SK-N-SH (cell line): ENCODE measurements at regions not wholly inside any gene's neighbourhood (a gene's known extent, or its start where the extent isn't known, plus 50 kb on each side); places are given as distances from the start of the nearest gene placed in this dataset.

ENCODE experiments used
- CTCF ChIA-PET: fragments of 300-600, 350-600 bp; formaldehyde crosslinking; extraction: SDS; loops from one replicate; lab custom pipeline; 2021; lab: Yijun Ruan, JAX
- POLR2A ChIA-PET: fragments of 350-600 bp; sonication (Branson Sonifier 250); formaldehyde crosslinking; extraction: SDS; loops from one replicate; lab custom pipeline; 2020; ENCODE audit warnings: antibody characterized with exemption, inconsistent platforms; lab: Yijun Ruan, JAX
- DNase-seq: peaks from one replicate; pipeline ENCODE4 v3.0.0; 2012
- H2AFZ ChIP-seq: fragments of 200-600 bp; sonication (generic); 2 replicates; pipeline ENCODE4 v1.8.1; 2016; ENCODE audit warnings: antibody characterized with exemption, mild to moderate bottlenecking, low read depth
- H3F3A ChIP-seq: fragments of 200-600 bp; sonication (generic); replicated peaks from 2 replicates; pipeline ENCODE3; 2016; ENCODE audit warnings: antibody characterized with exemption, mild to moderate bottlenecking; ENCODE audit not compliant: insufficient read depth
- H3K27ac ChIP-seq, 2 experiments: fragments of 200-500 bp in 1 of 2; fragments of 200-600 bp in 1 of 2; sonication (Bioruptor generic) in 1 of 2; sonication (generic), shearing (Covaris generic) in 1 of 2; 2 replicates each; pipeline versions ENCODE4 v1.5.1 to v1.6.1; 2014 to 2016; ENCODE audit warnings: low read depth in 2 of 2, inconsistent platforms in 1 of 2, low read length in 1 of 2, mild to moderate bottlenecking in 1 of 2, mixed read lengths in 1 of 2
- H3K27me3 ChIP-seq: fragments of 200-600 bp; sonication (generic), shearing (Covaris generic); 2 replicates; pipeline ENCODE4 v1.6.1; 2016; ENCODE audit warnings: mixed run types; ENCODE audit not compliant: insufficient read depth
- H3K36me3 ChIP-seq, 2 experiments: fragments of 200-500 bp in 1 of 2; fragments of 200-600 bp in 1 of 2; sonication (Bioruptor generic) in 1 of 2; sonication (generic) in 1 of 2; replicated peaks in 1 of 2; 2 replicates each; pipeline versions ENCODE3 to v1.5.1; 2014 to 2016; ENCODE audit warnings: low read length in 1 of 2, mild to moderate bottlenecking in 1 of 2; ENCODE audit not compliant: insufficient read depth in 2 of 2, control insufficient read depth in 1 of 2
- H3K4me1 ChIP-seq, 2 experiments: fragments of 200-500 bp in 1 of 2; fragments of 200-600 bp in 1 of 2; sonication (Bioruptor generic) in 1 of 2; sonication (generic), shearing (Covaris generic) in 1 of 2; 2 replicates each; pipeline versions ENCODE4 v1.5.1 to v1.6.1; 2014 to 2016; ENCODE audit warnings: low read depth in 1 of 2, low read length in 1 of 2, mixed run types in 1 of 2; ENCODE audit not compliant: insufficient read depth in 2 of 2, control insufficient read depth in 1 of 2
- H3K4me2 ChIP-seq: fragments of 200-600 bp; sonication (generic), shearing (Covaris generic); 2 replicates; pipeline ENCODE4 v1.6.1; 2017; ENCODE audit warnings: mixed run types
- H3K4me3 ChIP-seq, 2 experiments: fragments of 200-500 bp in 1 of 2; fragments of 200-600 bp in 1 of 2; sonication (Bioruptor generic) in 1 of 2; sonication (generic), shearing (Covaris generic) in 1 of 2; 2 replicates each; pipeline versions ENCODE4 v1.5.1 to v1.8.1; 2014 to 2016; ENCODE audit warnings: low read depth in 2 of 2, inconsistent platforms in 1 of 2, low read length in 1 of 2, mild to moderate bottlenecking in 1 of 2, mixed read lengths in 1 of 2, moderate library complexity in 1 of 2
- H3K79me2 ChIP-seq: fragments of 200-600 bp; sonication (generic); 2 replicates; pipeline ENCODE4 v1.8.1; 2017; ENCODE audit warnings: mild to moderate bottlenecking; ENCODE audit not compliant: insufficient read depth
- H3K9ac ChIP-seq: fragments of 200-600 bp; sonication (generic); 2 replicates; pipeline ENCODE4 v1.6.1; 2017; ENCODE audit warnings: mixed run types
- H3K9me2 ChIP-seq: fragments of 200-600 bp; sonication (generic); 2 replicates; pipeline ENCODE4 v1.6.1; 2017; ENCODE audit warnings: mixed run types
- H3K9me3 ChIP-seq: fragments of 200-600 bp; sonication (generic); 2 replicates; pipeline ENCODE4 v1.6.1; 2017; ENCODE audit warnings: mixed run types, mild to moderate bottlenecking, moderate library complexity
- H4K20me1 ChIP-seq: fragments of 200-600 bp; sonication (generic); 2 replicates; pipeline ENCODE4 v1.6.1; 2017; ENCODE audit warnings: mild to moderate bottlenecking, mixed run types; ENCODE audit not compliant: insufficient read depth
- CHD2 ChIP-seq: fragments of 150-350 bp; IDR thresholded peaks from 2 replicates; pipeline ENCODE4 v1.6.1; 2018; ENCODE audit warnings: low read length; ENCODE audit not compliant: partially characterized antibody
- CTCF ChIP-seq: fragments of 200-600 bp; sonication (generic); IDR thresholded peaks from 2 replicates; pipeline ENCODE4 v1.6.1; 2017; ENCODE audit warnings: antibody characterized with exemption, mild to moderate bottlenecking, moderate library complexity
- ELF1 ChIP-seq: IDR thresholded peaks from 2 replicates; pipeline ENCODE4 v1.4.0; 2012
- EP300 ChIP-seq, 2 experiments: IDR thresholded peaks; 2 replicates each; pipeline versions ENCODE4 v1.4.0 to v1.6.1; 2012; ENCODE audit warnings: borderline replicate concordance in 1 of 2, low read depth in 1 of 2, low read length in 1 of 2
- FOSL2 ChIP-seq: IDR thresholded peaks from 2 replicates; pipeline ENCODE4 v1.4.0; 2012; ENCODE audit warnings: low read depth, mild to moderate bottlenecking, moderate library complexity, borderline replicate concordance
- GABPA ChIP-seq: IDR thresholded peaks from 2 replicates; pipeline ENCODE4 v1.4.0; 2012; ENCODE audit warnings: low read depth, mild to moderate bottlenecking
- GATA2 ChIP-seq: sonication (generic); formaldehyde crosslinking; IDR thresholded peaks from 2 replicates; pipeline ENCODE4 v1.5.0; 2020; ENCODE audit warnings: mild to moderate bottlenecking, missing genetic modification reagents
- JUND ChIP-seq: IDR thresholded peaks from 2 replicates; pipeline ENCODE4 v1.4.0; 2012
- MAX ChIP-seq: IDR thresholded peaks from 2 replicates; pipeline ENCODE4 v1.4.0; 2012; ENCODE audit warnings: low read depth
- MEF2A ChIP-seq: IDR thresholded peaks from 2 replicates; pipeline ENCODE4 v1.4.0; 2012; ENCODE audit warnings: low read depth, borderline replicate concordance
- MXI1 ChIP-seq: IDR thresholded peaks from 2 replicates; pipeline ENCODE4 v1.6.1; 2012; ENCODE audit warnings: mild to moderate bottlenecking, low read depth, low read length, improper control_type of control experiment
- NFIC ChIP-seq: IDR thresholded peaks from 2 replicates; pipeline ENCODE4 v1.4.0; 2012; ENCODE audit warnings: borderline replicate concordance
- NRF1 ChIP-seq: IDR thresholded peaks from 2 replicates; pipeline ENCODE4 v1.6.1; 2012; ENCODE audit warnings: low read depth, mild to moderate bottlenecking, low read length
- POLR2AphosphoS5 ChIP-seq: IDR thresholded peaks from 2 replicates; pipeline ENCODE4 v1.6.1; 2012; ENCODE audit warnings: low read depth, low read length
- RAD21 ChIP-seq: IDR thresholded peaks from 2 replicates; pipeline ENCODE4 v1.6.1; 2012; ENCODE audit warnings: mild to moderate bottlenecking, low read length
- RCOR1 ChIP-seq: fragments of 150-350 bp; IDR thresholded peaks from 2 replicates; pipeline ENCODE4 v1.6.1; 2017; ENCODE audit warnings: antibody characterized with exemption, low read length
- RFX5 ChIP-seq: IDR thresholded peaks from 2 replicates; pipeline ENCODE4 v1.6.1; 2012; ENCODE audit warnings: mild to moderate bottlenecking, improper control_type of control experiment, low read length
- RXRA ChIP-seq: IDR thresholded peaks from 2 replicates; pipeline ENCODE4 v1.4.0; 2012; ENCODE audit warnings: low read depth, mild to moderate bottlenecking, borderline replicate concordance
- TAF1 ChIP-seq: IDR thresholded peaks from 2 replicates; pipeline ENCODE4 v1.6.1; 2012; ENCODE audit warnings: low read depth, mild to moderate bottlenecking, low read length, moderate library complexity, borderline replicate concordance
- TEAD4 ChIP-seq: IDR thresholded peaks from 2 replicates; pipeline ENCODE4 v1.4.0; 2012; ENCODE audit warnings: mild to moderate bottlenecking, borderline replicate concordance; ENCODE audit not compliant: insufficient read depth
- YY1 ChIP-seq: IDR thresholded peaks from 2 replicates; pipeline ENCODE4 v1.4.0; 2012; ENCODE audit warnings: low read depth, mild to moderate bottlenecking
- ZBTB33 ChIP-seq: IDR thresholded peaks from 2 replicates; pipeline ENCODE4 v1.4.0; 2012; ENCODE audit warnings: low read depth, borderline replicate concordance
- WGBS: methylation state at CpG from one replicate; pipeline ENCODE4 v1.1.6; 2017; ENCODE audit warnings: low lambda C conversion rate; 5-methylcytosine and 5-hydroxymethylcytosine counted together
- TF ChIP-seq, protein P1 (sequence below): fragments of 150-350 bp; IDR thresholded peaks from 2 replicates; pipeline ENCODE4 v1.6.1; 2016; ENCODE audit warnings: mild to moderate bottlenecking, low read depth, low read length
- TF ChIP-seq, protein P2 (sequence below): IDR thresholded peaks from 2 replicates; pipeline ENCODE4; 2012

DNA sequence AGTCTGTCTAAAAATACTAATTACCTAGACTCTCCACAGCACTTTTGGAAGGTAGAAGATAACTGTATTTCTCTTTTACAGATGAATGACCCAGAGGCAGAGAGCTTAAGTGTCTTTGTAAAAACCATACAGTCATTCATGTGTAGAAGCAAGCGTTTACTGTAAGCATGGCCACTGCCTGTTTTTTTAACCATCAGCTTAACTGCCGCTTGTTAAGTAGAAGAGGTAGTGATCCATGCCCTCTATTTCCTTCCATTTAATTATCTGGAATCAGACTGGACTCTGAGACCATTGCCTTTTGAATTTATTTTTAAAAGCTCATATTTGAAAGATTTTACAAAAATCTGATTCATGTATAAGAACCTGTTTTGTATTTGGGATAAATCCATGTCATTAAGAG is 111.2 kb upstream of the TECRL start:
- TF ChIP-seq POLR2AphosphoS5 (no peak), RAD21 (no peak), FOSL2 (no peak), RFX5 (no peak), ELF1 (no peak), GABPA (no peak), YY1 (no peak), MEF2A (no peak), EP300 (IDR thresholded peaks at IDR 0.05; ENCODE audit: borderline replicate concordance in 1 of 2, low read depth in 1 of 2, low read length in 1 of 2) (no peak), MXI1 (no peak), ZBTB33 (no peak), CHD2 (no peak)
- TF ChIP-seq, protein P1, sequence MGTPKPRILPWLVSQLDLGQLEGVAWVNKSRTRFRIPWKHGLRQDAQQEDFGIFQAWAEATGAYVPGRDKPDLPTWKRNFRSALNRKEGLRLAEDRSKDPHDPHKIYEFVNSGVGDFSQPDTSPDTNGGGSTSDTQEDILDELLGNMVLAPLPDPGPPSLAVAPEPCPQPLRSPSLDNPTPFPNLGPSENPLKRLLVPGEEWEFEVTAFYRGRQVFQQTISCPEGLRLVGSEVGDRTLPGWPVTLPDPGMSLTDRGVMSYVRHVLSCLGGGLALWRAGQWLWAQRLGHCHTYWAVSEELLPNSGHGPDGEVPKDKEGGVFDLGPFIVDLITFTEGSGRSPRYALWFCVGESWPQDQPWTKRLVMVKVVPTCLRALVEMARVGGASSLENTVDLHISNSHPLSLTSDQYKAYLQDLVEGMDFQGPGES, result no peak
- H3K4me3 ChIP-seq, result no peak overlapping the region
- H3K27ac ChIP-seq, result no peak overlapping the region
- no peak overlapping the region for H3K4me2 ChIP-seq
- no peaks in the 10 kb centered on the region for H3K9me2 ChIP-seq
- DNase-seq, result no peak
- no peaks in the 10 kb centered on the region for H3K27me3 ChIP-seq
- H3K36me3 ChIP-seq, result no peaks in the 10 kb centered on the region
- no peaks in the 10 kb centered on the region for H3K79me2 ChIP-seq
- no peak overlapping the region for H2AFZ ChIP-seq
- no peak overlapping the region for H3K9ac ChIP-seq
- POLR2A ChIA-PET, result no interaction called here
- WGBS, result 27% methylated on average over 2 of the region's 2 CpGs
- CTCF ChIA-PET, result interaction anchor here (4.0 kb wide), 1 partner anchor 20 kb away, joined by 18 read pairs; no protein-coding TSS in a partner anchor
- no peaks in the 10 kb centered on the region; the same call in 1 of the 2 replicates for H3K9me3 ChIP-seq
- no peaks in the 10 kb centered on the region for H4K20me1 ChIP-seq
- H3F3A ChIP-seq, result no peaks in the 10 kb centered on the region
- H3K4me1 ChIP-seq, result no peaks in the 10 kb centered on the region

DNA sequence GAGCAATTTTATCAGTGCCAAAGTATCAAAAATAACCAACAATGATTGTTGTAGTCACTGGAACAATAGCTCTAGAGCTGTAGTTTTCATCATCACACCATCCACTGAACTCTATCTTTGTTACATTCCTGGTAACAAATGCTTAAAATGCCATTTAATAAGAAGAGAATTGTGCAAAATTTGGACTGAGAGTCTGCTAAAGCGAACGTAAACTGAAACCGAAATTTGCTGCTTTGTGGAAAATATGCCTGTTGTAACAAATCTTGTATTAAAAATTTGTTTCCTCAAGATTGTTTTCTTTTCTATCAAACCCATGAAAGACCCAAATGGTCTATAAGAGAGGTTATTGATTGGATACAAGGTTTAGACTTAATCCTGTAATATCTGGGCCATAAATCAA is 109.3 kb upstream of the TECRL start:
- CTCF ChIA-PET, result interaction anchor here (4.0 kb wide), 1 partner anchor 21 kb away, joined by 18 read pairs; no protein-coding TSS in a partner anchor
- TF ChIP-seq FOSL2 (no peak), JUND (no peak), GATA2 (CRISPR knock-in tag) (no peak), TAF1 (no peak), MAX (no peak), TEAD4 (no peak), RCOR1 (no peak), NRF1 (no peak), NFIC (no peak), CTCF (no peak), RAD21 (no peak), RXRA (no peak)
- TF ChIP-seq, protein P2, sequence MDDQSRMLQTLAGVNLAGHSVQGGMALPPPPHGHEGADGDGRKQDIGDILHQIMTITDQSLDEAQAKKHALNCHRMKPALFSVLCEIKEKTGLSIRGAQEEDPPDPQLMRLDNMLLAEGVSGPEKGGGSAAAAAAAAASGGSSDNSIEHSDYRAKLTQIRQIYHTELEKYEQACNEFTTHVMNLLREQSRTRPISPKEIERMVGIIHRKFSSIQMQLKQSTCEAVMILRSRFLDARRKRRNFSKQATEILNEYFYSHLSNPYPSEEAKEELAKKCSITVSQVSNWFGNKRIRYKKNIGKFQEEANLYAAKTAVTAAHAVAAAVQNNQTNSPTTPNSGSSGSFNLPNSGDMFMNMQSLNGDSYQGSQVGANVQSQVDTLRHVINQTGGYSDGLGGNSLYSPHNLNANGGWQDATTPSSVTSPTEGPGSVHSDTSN, result no peak
- TF ChIP-seq, protein P1, result no peak

More for the DNA sequence above, 109.3 kb upstream of the TECRL start:
- no peaks in the 10 kb centered on the region for H3K9me2 ChIP-seq
- no peaks in the 10 kb centered on the region for H3K36me3 ChIP-seq
- no peak overlapping the region for H3K4me3 ChIP-seq
- POLR2A ChIA-PET, result no interaction called here
- H3K27me3 ChIP-seq, result no peaks in the 10 kb centered on the region
- H3F3A ChIP-seq, result no peaks in the 10 kb centered on the region
- no peak overlapping the region for H3K9ac ChIP-seq
- H3K4me1 ChIP-seq, result no peaks in the 10 kb centered on the region
- 49% methylated on average over 3 of the region's 3 CpGs for WGBS
- H3K9me3 ChIP-seq, result no peaks in the 10 kb centered on the region; the same call in 1 of the 2 replicates
- H4K20me1 ChIP-seq, result no peaks in the 10 kb centered on the region
- H2AFZ ChIP-seq, result no peak overlapping the region
- H3K79me2 ChIP-seq, result no peaks in the 10 kb centered on the region
- no peak overlapping the region for H3K27ac ChIP-seq
- H3K4me2 ChIP-seq, result no peak overlapping the region
- DNase-seq, result no peak
